ENCODE measurements at regions not wholly inside any gene's neighbourhood (a gene's known extent, or its start where the extent isn't known, plus 50 kb on each side); places are given as distances from the start of the nearest gene placed in this dataset.

GRCh38 chr20:40442181-40442963 is 246.7 kb downstream of the MAFB start:
- TF ChIP-seq, protein P1, sequence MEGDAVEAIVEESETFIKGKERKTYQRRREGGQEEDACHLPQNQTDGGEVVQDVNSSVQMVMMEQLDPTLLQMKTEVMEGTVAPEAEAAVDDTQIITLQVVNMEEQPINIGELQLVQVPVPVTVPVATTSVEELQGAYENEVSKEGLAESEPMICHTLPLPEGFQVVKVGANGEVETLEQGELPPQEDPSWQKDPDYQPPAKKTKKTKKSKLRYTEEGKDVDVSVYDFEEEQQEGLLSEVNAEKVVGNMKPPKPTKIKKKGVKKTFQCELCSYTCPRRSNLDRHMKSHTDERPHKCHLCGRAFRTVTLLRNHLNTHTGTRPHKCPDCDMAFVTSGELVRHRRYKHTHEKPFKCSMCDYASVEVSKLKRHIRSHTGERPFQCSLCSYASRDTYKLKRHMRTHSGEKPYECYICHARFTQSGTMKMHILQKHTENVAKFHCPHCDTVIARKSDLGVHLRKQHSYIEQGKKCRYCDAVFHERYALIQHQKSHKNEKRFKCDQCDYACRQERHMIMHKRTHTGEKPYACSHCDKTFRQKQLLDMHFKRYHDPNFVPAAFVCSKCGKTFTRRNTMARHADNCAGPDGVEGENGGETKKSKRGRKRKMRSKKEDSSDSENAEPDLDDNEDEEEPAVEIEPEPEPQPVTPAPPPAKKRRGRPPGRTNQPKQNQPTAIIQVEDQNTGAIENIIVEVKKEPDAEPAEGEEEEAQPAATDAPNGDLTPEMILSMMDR (IDR thresholded peaks at IDR 0.05; ENCODE audit: low read depth, low read length, missing control alignments) = no peak
- no peak for DNase-seq (ENCODE audit: low read depth)
- H3K4me3 ChIP-seq (ENCODE audit: low read depth, low read length) = no peak overlapping the region
- in situ Hi-C loops (cut with HindIII; ENCODE audit: low sequenced_read_pairs) = no loop called here

GRCh38 chr20:40441771-40442170 is 247.3 kb downstream of the MAFB start:
- in situ Hi-C loops (cut with HindIII; ENCODE audit: low sequenced_read_pairs) = no loop called here
- DNase-seq (ENCODE audit: low read depth) = no peak
- TF ChIP-seq, protein P1 (IDR thresholded peaks at IDR 0.05; ENCODE audit: low read depth, low read length, missing control alignments) = no peak
- H3K4me3 ChIP-seq (ENCODE audit: low read depth, low read length) = no peak overlapping the region

- no peak overlapping the region for H3K4me3 ChIP-seq (ENCODE audit: low read depth, low read length)
- in situ Hi-C loops (cut with HindIII; ENCODE audit: low sequenced_read_pairs) = no loop called here
- TF ChIP-seq, protein P1 (IDR thresholded peaks at IDR 0.05; ENCODE audit: low read depth, low read length, missing control alignments) = no peak
- no peak for DNase-seq (ENCODE audit: low read depth)
Measured at GRCh38 chr20:40438161-40438830, 250.7 kb downstream of the MAFB start.

GRCh38 chr20:40436011-40436410 is 253.0 kb downstream of the MAFB start:
- in situ Hi-C loops (cut with HindIII; ENCODE audit: low sequenced_read_pairs) = no loop called here
- TF ChIP-seq, protein P1 (IDR thresholded peaks at IDR 0.05; ENCODE audit: low read depth, low read length, missing control alignments) = no peak
- DNase-seq (ENCODE audit: low read depth) = no peak

DNA sequence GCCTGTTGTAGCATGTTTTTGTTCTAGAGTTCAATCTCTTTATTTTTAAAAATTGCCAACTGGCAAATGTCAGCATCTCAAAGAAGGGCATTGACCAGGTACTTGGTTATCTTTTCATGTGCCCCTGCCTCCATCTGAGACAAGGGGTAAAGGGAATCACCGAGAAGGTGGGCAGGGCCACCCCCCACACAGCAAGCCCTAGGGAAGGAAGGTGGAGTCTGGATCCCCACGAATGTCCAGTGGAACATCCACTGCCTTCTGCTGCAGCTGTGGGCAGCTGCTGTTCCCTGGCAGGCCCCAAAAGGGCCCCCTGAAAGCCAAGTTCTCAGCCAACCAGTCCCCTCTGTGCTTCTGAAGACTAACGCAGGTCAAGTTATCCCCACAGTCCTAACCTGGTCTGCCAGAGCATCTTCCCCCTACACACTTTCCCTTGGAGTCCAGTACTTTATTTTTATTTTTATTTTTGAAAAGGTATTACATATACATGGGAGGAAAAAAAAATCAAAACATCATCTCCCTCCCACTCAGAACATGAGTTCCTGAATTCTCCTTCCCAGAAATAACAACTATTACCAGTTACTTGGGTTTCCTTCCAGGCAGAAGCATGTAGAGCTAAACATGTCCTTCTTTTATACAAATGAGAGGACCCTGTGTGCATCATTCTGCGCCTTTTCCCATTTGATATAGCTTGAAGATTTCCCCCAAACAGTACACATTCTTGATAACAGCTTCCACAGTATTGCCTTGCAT is 253.7 kb downstream of the MAFB start:
- TF ChIP-seq, protein P1 (IDR thresholded peaks at IDR 0.05; ENCODE audit: low read depth, low read length, missing control alignments) = no peak
- DNase-seq (ENCODE audit: low read depth) = no peak
- in situ Hi-C loops (cut with HindIII; ENCODE audit: low sequenced_read_pairs) = no loop called here
- no peak overlapping the region for H3K4me3 ChIP-seq (ENCODE audit: low read depth, low read length)

More at GRCh38 chr20:40436011-40436410, 253.0 kb downstream of the MAFB start:
- H3K4me3 ChIP-seq (ENCODE audit: low read depth, low read length) = no peak overlapping the region

DNA sequence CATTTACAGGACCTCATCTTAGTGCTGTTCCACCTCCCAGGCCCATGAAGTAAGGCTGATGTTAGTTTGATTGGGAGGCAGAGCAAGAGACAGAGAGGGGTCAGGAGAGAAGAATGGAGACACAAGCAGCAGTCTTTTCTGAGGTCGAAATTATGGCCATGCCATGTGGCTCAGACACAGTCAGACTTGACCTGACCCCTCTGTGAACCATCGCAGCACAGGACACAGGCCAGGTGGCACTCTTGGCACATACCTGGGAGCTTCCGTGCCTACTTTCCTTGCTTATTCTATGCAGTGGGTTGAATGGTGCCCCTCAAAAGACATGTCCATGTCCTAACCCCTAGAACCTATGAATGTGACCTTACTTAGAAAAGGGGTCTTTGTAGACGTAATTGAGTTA is 254.9 kb downstream of the MAFB start:
- no peak for DNase-seq (ENCODE audit: low read depth)
- TF ChIP-seq, protein P1 (IDR thresholded peaks at IDR 0.05; ENCODE audit: low read depth, low read length, missing control alignments) = no peak
- H3K4me3 ChIP-seq (ENCODE audit: low read depth, low read length) = no peak overlapping the region
- in situ Hi-C loops (cut with HindIII; ENCODE audit: low sequenced_read_pairs) = no loop called here
